GM19239 (cell line): ENCODE measurements at regions not wholly inside any gene's neighbourhood (a gene's known extent, or its start where the extent isn't known, plus 50 kb on each side); places are given as distances from the start of the nearest gene placed in this dataset.

ENCODE experiments used
- DNase-seq: peaks from one replicate; pipeline ENCODE4 v3.0.0; 2011; ENCODE audit warnings: low spot score; ENCODE audit not compliant: insufficient read length
- FAIRE-seq: peaks from 2 replicates; lab custom pipeline; 2011; peaks lifted over from hg19 to GRCh38; lab: Jason Lieb, UNC

- no peak for DNase-seq
- no peak for FAIRE-seq
Measured at GRCh38 chr4:181969151-181969550, 274.1 kb upstream of the TENM3 start.

DNA sequence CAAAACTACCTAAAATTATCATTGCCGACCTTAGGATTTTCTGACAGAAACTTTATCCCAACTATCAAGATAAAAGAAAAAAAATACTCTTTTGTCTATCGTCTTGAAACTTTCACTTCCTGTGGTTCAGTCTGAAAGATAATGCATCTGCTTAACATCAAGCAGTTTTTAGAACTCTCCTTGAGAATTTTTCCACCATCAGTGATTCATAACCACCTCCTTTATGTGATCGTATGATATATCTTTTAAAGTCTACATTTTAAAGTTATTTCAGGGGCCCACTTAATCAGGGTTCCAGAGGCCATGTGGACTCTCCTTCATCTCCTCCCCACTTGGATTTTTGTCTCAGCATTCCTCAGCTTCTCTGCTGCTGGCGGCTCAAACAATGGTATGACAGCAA is 272.8 kb upstream of the TENM3 start:
- FAIRE-seq (no peak), DNase-seq (no peak)

DNA sequence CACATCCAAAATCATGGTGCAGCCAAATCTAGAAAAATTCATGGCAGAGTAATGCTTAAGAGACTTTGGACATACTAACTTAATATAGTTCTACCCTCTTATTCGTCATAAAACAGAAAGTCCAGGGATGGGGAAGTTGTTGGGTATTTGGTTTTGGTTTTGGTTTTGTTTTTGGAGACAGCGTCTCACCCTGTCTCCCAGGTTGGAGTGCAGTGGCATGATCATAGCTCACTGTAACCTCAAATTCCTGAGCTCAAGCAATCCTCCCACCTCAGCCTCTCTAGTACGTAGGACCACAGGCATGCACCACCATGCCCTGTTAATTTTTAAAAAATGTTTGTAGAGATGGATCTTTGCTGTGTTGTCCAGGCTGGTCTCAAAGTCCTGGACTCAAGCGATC is 271.8 kb upstream of the TENM3 start:
- no peak for DNase-seq
- FAIRE-seq, result no peak

DNA sequence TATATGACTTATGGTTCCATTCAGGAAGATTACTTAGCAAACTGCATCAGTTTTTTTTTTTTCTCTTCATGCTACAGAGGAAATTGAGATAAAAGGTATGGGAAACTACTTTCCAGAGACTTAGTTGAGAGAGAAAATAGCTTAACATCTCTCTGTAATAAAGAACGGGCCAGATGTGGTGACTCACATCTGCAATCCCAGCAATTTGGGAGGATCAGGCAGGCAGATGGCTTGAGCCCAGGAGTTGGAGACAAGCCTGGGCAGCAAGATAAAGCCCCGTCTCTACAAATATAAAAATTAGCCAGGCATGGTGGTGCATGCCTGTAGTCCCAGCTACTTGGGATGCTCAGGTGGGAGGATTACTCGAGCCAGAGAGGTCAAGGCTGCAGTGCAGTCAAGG is 271.2 kb upstream of the TENM3 start:
- DNase-seq (no peak), FAIRE-seq (no peak)

DNA sequence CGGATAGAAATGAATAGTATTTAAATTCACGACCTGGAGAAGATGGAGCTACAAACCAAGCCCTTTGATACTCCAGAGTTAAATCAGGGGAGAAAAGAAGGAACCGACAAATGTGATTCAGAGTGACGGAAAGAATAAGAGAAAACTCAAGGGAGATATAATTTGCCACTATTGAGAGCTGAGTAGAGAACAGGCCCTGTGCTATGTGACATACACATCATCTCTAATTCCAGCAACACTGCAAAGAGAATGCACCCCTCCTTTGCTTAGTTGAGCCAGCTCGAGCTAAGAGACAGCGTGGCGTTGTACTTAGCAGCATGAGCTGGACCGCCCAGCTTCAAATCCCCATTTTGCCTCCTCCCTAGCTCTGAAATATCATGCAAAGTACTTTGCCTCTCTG is 266.4 kb upstream of the TENM3 start:
- FAIRE-seq (no peak), DNase-seq (no peak)

- no peak for FAIRE-seq
- DNase-seq, result no peak
Measured at GRCh38 chr4:181982437-181982836, 260.8 kb upstream of the TENM3 start.

GRCh38 chr4:181982856-181983255 is 260.3 kb upstream of the TENM3 start:
- DNase-seq (no peak), FAIRE-seq (no peak)

- DNase-seq (no peak), FAIRE-seq (no peak)
Measured at GRCh38 chr4:181987392-181987791, 255.8 kb upstream of the TENM3 start.

DNA sequence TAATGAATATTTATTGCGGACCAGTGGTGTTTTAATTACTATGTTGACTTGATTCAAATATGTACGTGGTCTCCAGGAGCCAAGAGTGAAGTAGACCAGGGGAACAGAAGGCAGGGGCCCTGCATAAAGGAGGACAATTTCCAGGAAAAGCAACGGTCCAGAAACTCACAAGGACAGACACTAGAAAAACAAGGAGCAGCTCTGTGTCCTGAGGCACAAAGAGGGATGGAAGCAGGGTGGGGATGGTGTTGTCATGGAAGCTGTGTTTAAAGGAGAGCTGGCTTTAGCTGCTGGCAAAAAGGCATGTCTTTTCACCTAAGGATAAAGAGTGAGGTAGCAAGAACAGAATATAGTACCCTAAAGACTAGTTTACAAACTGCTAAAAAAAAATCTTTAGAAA is 254.1 kb upstream of the TENM3 start:
- no peak for FAIRE-seq
- no peak for DNase-seq

- DNase-seq (no peak), FAIRE-seq (no peak)
Measured at GRCh38 chr4:181991369-181992108, 251.7 kb upstream of the TENM3 start.

GRCh38 chr4:181998398-181999295 is 244.6 kb upstream of the TENM3 start:
- DNase-seq (no peak), FAIRE-seq (no peak)

GRCh38 chr4:182000077-182000476 is 243.1 kb upstream of the TENM3 start:
- FAIRE-seq (no peak), DNase-seq (no peak)

DNA sequence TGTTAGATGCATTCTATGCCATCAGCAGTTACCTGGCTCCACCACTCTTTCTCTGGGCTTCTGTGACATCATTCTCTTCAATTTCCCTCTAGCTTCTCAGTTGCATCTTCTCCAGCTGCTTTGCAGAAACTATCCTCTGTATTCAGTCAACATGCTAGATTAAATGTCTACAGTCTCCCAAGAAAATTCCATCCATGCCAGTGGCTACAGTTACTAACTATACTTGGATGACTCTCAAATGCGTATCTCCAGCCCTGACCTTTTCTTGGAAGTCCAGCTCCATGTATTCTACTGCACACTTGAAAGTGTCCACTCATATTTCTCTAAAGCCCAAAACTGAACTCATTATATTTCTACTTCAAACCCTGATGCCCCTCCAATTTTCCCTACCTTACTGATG is 232.3 kb upstream of the TENM3 start:
- no peak for FAIRE-seq
- no peak for DNase-seq

- DNase-seq (no peak), FAIRE-seq (no peak)
Measured at GRCh38 chr4:182014164-182014563, 229.0 kb upstream of the TENM3 start.

DNA sequence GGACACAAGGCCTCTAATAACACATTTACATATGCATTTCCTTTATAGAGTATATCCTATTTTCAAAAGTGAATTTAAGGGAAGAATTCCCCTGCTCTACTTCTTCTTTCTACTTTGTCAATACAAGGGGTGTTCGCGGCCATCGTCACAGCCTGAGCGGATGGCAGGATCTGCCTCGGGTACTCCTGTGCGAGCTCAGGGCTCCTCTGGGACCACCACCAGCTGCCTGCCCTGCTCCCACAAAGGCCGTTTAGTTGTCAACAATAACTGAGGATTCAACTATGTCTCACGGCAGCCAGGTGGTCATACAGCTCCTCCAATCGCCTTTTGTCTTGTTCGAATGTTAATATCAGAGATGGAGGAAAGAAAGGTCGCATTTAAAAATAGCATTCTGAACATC is 228.2 kb upstream of the TENM3 start:
- no peak for DNase-seq
- FAIRE-seq, result no peak

- no peak for FAIRE-seq
- no peak for DNase-seq
Measured at GRCh38 chr4:182015893-182016292, 227.3 kb upstream of the TENM3 start.

DNA sequence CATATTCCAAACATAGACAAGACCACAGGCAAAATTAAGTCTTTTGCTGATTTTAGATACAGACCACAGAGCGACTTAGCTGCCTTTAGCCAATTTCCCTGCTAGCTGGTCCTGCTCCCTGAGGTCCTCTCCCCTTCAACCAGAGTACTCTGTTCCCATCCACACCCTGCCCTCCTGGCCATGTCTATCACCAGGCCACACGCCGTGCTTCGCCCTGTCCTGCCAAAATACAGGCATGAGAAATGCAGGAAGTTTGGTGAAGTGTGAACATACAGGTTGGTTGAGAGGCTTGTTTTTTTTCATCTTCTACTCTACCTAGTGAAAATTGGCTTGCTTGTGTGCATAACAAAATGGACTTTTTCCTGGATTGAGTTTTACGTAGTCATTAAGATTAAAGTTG is 226.2 kb upstream of the TENM3 start:
- DNase-seq (no peak), FAIRE-seq (no peak)

GRCh38 chr4:182018691-182019090 is 224.5 kb upstream of the TENM3 start:
- DNase-seq (no peak), FAIRE-seq (peak; percentile 73)

- FAIRE-seq (no peak), DNase-seq (peak; percentile 1)
Measured at GRCh38 chr4:182019148-182019652, 224.0 kb upstream of the TENM3 start.

GRCh38 chr4:182022909-182023308 is 220.3 kb upstream of the TENM3 start:
- DNase-seq, result no peak
- FAIRE-seq, result no peak

DNA sequence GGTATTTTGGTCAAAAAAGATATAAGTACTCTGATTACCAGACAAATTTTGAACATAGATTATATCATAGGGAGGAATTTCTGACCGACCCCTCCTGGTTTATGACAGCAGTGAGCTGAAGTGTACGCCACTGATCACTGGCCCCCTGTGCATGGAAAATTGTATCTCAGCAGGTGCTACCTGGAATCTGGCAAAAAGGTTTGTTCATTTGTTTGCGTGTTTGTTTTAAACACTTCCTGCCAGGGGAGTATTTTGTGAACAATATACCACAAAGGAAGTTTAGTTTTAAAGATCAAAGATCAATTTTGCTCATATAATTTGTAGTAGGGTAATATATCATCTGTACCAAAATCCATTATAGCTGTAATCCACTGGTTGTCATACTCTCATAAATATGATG is 219.7 kb upstream of the TENM3 start:
- DNase-seq, result no peak
- FAIRE-seq, result no peak
